ENCODE measurements at regions not wholly inside any gene's neighbourhood (a gene's known extent, or its start where the extent isn't known, plus 50 kb on each side); places are given as distances from the start of the nearest gene placed in this dataset.

GRCh38 chr3:72353236-72354128 is 494.8 kb downstream of the SHQ1 start:
- Histone ChIP-seq H3K27me3 (ENCODE audit: low read length) (no peaks in the 10 kb centered on the region), H3K4me2 (ENCODE audit: low read depth, low read length, poor library complexity, severe bottlenecking) (no peak overlapping the region), H2AFZ (ENCODE audit: low read depth, low read length, severe bottlenecking) (no peak overlapping the region), H3K9me3 (ENCODE audit: insufficient read depth, low read length) (no peaks in the 10 kb centered on the region), H3K9ac (ENCODE audit: low read length) (no peak overlapping the region), H4K20me1 (ENCODE audit: low read depth, low read length) (no peaks in the 10 kb centered on the region), H3K9me2 (replicated peaks; ENCODE audit: insufficient read depth, low read length) (no peaks in the 10 kb centered on the region), H3K4me3 (ENCODE audit: insufficient read depth, low read length, poor library complexity, severe bottlenecking) (no peak overlapping the region), H3K36me3 (ENCODE audit: low read length) (no peaks in the 10 kb centered on the region), H3K79me2 (ENCODE audit: insufficient read depth, low read length) (no peaks in the 10 kb centered on the region), H3K27ac (ENCODE audit: low read depth, low read length) (no peak overlapping the region), H3F3A (ENCODE audit: insufficient read depth) (no peaks in the 10 kb centered on the region)
- TF ChIP-seq, protein P1, sequence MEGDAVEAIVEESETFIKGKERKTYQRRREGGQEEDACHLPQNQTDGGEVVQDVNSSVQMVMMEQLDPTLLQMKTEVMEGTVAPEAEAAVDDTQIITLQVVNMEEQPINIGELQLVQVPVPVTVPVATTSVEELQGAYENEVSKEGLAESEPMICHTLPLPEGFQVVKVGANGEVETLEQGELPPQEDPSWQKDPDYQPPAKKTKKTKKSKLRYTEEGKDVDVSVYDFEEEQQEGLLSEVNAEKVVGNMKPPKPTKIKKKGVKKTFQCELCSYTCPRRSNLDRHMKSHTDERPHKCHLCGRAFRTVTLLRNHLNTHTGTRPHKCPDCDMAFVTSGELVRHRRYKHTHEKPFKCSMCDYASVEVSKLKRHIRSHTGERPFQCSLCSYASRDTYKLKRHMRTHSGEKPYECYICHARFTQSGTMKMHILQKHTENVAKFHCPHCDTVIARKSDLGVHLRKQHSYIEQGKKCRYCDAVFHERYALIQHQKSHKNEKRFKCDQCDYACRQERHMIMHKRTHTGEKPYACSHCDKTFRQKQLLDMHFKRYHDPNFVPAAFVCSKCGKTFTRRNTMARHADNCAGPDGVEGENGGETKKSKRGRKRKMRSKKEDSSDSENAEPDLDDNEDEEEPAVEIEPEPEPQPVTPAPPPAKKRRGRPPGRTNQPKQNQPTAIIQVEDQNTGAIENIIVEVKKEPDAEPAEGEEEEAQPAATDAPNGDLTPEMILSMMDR (IDR thresholded peaks at IDR 0.05; ENCODE audit: insufficient read depth, low read length, poor library complexity, severe bottlenecking): no peak
- no peak for TF ChIP-seq EZH2phosphoT487 (conservative IDR thresholded peaks at IDR 0.05; ENCODE audit: low read length)

GRCh38 chr3:72352176-72352575 is 496.1 kb downstream of the SHQ1 start:
- H3K27me3 ChIP-seq (ENCODE audit: low read length): no peaks in the 10 kb centered on the region
- H3K9me2 ChIP-seq (replicated peaks; ENCODE audit: insufficient read depth, low read length): no peaks in the 10 kb centered on the region
- H3K4me2 ChIP-seq (ENCODE audit: low read depth, low read length, poor library complexity, severe bottlenecking): no peak overlapping the region
- H3K36me3 ChIP-seq (ENCODE audit: low read length): no peaks in the 10 kb centered on the region
- no peaks in the 10 kb centered on the region for H4K20me1 ChIP-seq (ENCODE audit: low read depth, low read length)
- H3K27ac ChIP-seq (ENCODE audit: low read depth, low read length): no peak overlapping the region
- H3K79me2 ChIP-seq (ENCODE audit: insufficient read depth, low read length): no peaks in the 10 kb centered on the region
- no peak overlapping the region for H2AFZ ChIP-seq (ENCODE audit: low read depth, low read length, severe bottlenecking)
- no peaks in the 10 kb centered on the region for H3F3A ChIP-seq (ENCODE audit: insufficient read depth)
- H3K9me3 ChIP-seq (ENCODE audit: insufficient read depth, low read length): no peaks in the 10 kb centered on the region
- H3K4me3 ChIP-seq (ENCODE audit: insufficient read depth, low read length, poor library complexity, severe bottlenecking): no peak overlapping the region
- no peak overlapping the region for H3K9ac ChIP-seq (ENCODE audit: low read length)
- no peak for TF ChIP-seq EZH2phosphoT487 (conservative IDR thresholded peaks at IDR 0.05; ENCODE audit: low read length)
- TF ChIP-seq, protein P1 (IDR thresholded peaks at IDR 0.05; ENCODE audit: insufficient read depth, low read length, poor library complexity, severe bottlenecking): no peak

DNA sequence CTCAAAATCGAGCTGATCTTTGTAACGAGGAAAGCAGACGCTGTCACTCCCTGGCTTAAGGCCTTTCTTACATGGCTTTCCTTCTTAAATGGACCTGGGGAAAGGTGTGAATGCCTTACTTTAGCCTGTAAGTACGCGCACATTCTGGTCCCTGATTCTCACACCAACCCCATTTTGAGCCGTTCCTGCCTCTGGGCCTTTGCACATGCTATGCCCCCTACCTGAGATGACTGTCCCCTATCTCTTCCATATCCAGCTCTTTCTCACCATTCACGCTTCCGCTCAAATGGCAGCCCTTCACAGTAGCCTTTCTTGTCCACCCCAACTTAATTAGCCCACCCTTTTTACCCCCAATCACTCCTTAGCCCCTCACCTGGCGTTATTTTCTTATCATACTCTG is 496.7 kb downstream of the SHQ1 start:
- H4K20me1 ChIP-seq (ENCODE audit: low read depth, low read length): no peaks in the 10 kb centered on the region
- TF ChIP-seq EZH2phosphoT487 (conservative IDR thresholded peaks at IDR 0.05; ENCODE audit: low read length): no peak
- TF ChIP-seq, protein P1 (IDR thresholded peaks at IDR 0.05; ENCODE audit: insufficient read depth, low read length, poor library complexity, severe bottlenecking): no peak

More for the DNA sequence above, 496.7 kb downstream of the SHQ1 start:
- Histone ChIP-seq H2AFZ (ENCODE audit: low read depth, low read length, severe bottlenecking) (no peak overlapping the region), H3K79me2 (ENCODE audit: insufficient read depth, low read length) (no peaks in the 10 kb centered on the region), H3K4me3 (ENCODE audit: insufficient read depth, low read length, poor library complexity, severe bottlenecking) (no peak overlapping the region), H3K9me3 (ENCODE audit: insufficient read depth, low read length) (no peaks in the 10 kb centered on the region), H3K9me2 (replicated peaks; ENCODE audit: insufficient read depth, low read length) (no peaks in the 10 kb centered on the region), H3K27ac (ENCODE audit: low read depth, low read length) (no peak overlapping the region), H3F3A (ENCODE audit: insufficient read depth) (no peaks in the 10 kb centered on the region), H3K36me3 (ENCODE audit: low read length) (no peaks in the 10 kb centered on the region), H3K27me3 (ENCODE audit: low read length) (no peaks in the 10 kb centered on the region), H3K4me2 (ENCODE audit: low read depth, low read length, poor library complexity, severe bottlenecking) (no peak overlapping the region), H3K9ac (ENCODE audit: low read length) (no peak overlapping the region)

All from SU-DHL-6 (cell line).